ENCODE measurements at regions not wholly inside any gene's neighbourhood (a gene's known extent, or its start where the extent isn't known, plus 50 kb on each side); places are given as distances from the start of the nearest gene placed in this dataset.

- TF ChIP-seq SP2 (CRISPR knock-in tag; IDR thresholded peaks at IDR 0.05) (no peak), ZBTB21 (CRISPR knock-in tag; IDR thresholded peaks at IDR 0.05) (no peak), ZNF317 (CRISPR knock-in tag; IDR thresholded peaks at IDR 0.05) (no peak), KLF6 (CRISPR knock-in tag; IDR thresholded peaks at IDR 0.05) (no peak), HES4 (CRISPR knock-in tag; IDR thresholded peaks at IDR 0.05; ENCODE audit: borderline replicate concordance) (no peak)
- TF ChIP-seq, protein P1, sequence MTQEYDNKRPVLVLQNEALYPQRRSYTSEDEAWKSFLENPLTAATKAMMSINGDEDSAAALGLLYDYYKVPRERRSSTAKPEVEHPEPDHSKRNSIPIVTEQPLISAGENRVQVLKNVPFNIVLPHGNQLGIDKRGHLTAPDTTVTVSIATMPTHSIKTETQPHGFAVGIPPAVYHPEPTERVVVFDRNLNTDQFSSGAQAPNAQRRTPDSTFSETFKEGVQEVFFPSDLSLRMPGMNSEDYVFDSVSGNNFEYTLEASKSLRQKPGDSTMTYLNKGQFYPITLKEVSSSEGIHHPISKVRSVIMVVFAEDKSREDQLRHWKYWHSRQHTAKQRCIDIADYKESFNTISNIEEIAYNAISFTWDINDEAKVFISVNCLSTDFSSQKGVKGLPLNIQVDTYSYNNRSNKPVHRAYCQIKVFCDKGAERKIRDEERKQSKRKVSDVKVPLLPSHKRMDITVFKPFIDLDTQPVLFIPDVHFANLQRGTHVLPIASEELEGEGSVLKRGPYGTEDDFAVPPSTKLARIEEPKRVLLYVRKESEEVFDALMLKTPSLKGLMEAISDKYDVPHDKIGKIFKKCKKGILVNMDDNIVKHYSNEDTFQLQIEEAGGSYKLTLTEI (CRISPR knock-in tag; conservative IDR thresholded peaks at IDR 0.05), result no peak
Measured at GRCh38 chr18:77560341-77560992, 310.8 kb downstream of the GALR1 start (continued).

- Histone ChIP-seq H3K9me3 (ENCODE audit: low read length) (no peaks in the 10 kb centered on the region), H3K27ac (ENCODE audit: extremely low read length, insufficient read depth, low read length) (no peak overlapping the region), H3K4me3 (replicated peaks in 1 of 3; ENCODE audit: insufficient read depth in 1 of 3, low read depth in 2 of 3, low read length in 3 of 3) (no peak overlapping the region), H3K27me3 (ENCODE audit: control insufficient read depth in 1 of 2, insufficient read depth in 2 of 2, low read length in 2 of 2) (no peaks in the 10 kb centered on the region), H3K4me1 (ENCODE audit: insufficient read depth, low read length) (no peaks in the 10 kb centered on the region), H4K20me1 (ENCODE audit: insufficient read depth, low read length) (no peaks in the 10 kb centered on the region), H2AFZ (ENCODE audit: low read length) (no peak overlapping the region), H3K79me2 (ENCODE audit: insufficient read depth, low read length) (no peaks in the 10 kb centered on the region), H3K4me2 (ENCODE audit: low read depth, low read length) (no peak overlapping the region), H3K36me3 (replicated peaks in 1 of 2; ENCODE audit: control insufficient read depth in 1 of 2, insufficient read depth in 2 of 2, low read length in 2 of 2) (no peaks in the 10 kb centered on the region), H3K9ac (ENCODE audit: insufficient read depth, low read depth, low read length) (no peak overlapping the region)
- intact Hi-C loops (cut with micrococcal nuclease; ENCODE audit: unreplicated experiment) (no loop called here), in situ Hi-C loops (cut with HindIII; ENCODE audit: extremely low pct_ligation_motif_present, low pct_unique_long_range_greater_than_20kb) (no loop called here)
- ATAC-seq (no peak), FAIRE-seq (no peak), DNase-seq (ENCODE audit: low spot score) (no peak)
- CTCF ChIA-PET (ENCODE audit: low intra/inter-chr PET ratio, low total read pairs), result no interaction called here
- BruUV-seq (replicated peaks), result no TSS peak
- 0% methylated on average over 1 of the region's 10 CpGs for WGBS (ENCODE audit: low lambda C conversion rate)
- POLR2A ChIA-PET, result no interaction called here
- TF ChIP-seq ZNF124 (CRISPR knock-in tag; IDR thresholded peaks at IDR 0.05) (no peak), ZNF672 (CRISPR knock-in tag; IDR thresholded peaks at IDR 0.05) (no peak), REL (CRISPR knock-in tag; conservative IDR thresholded peaks at IDR 0.05) (no peak), ZNF782 (CRISPR knock-in tag; IDR thresholded peaks at IDR 0.05; ENCODE audit: borderline replicate concordance) (no peak), AFF4 (CRISPR knock-in tag; IDR thresholded peaks at IDR 0.05) (no peak), ZBTB8A (CRISPR knock-in tag; IDR thresholded peaks at IDR 0.05; ENCODE audit: borderline replicate concordance, low read depth) (no peak), CCDC6 (CRISPR knock-in tag; IDR thresholded peaks at IDR 0.05) (no peak)
Measured at GRCh38 chr18:77566604-77567003, 317.0 kb downstream of the GALR1 start.

All from HepG2 (cell line).